ENCODE measurements at regions not wholly inside any gene's neighbourhood (a gene's known extent, or its start where the extent isn't known, plus 50 kb on each side); places are given as distances from the start of the nearest gene placed in this dataset.

DNA sequence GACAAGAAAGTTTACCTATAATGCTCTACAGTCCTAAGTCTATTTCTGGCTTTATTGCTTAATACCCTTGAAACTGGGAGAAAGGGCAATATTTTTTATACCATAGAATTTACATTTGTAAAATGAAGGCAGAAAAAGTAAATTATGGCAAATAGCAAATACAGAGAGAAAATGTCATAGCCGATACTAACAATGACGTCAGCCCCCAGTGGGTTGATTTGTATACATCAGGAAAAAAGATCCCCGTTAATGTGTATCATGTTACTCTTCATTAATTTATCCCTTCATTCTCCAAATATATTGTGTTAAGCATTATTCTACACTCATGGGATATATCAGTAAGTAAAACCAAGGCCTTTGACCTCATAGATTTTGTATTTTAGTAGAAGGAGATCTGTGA is 445.1 kb upstream of the SYT1 start:
- TF ChIP-seq, protein P1, sequence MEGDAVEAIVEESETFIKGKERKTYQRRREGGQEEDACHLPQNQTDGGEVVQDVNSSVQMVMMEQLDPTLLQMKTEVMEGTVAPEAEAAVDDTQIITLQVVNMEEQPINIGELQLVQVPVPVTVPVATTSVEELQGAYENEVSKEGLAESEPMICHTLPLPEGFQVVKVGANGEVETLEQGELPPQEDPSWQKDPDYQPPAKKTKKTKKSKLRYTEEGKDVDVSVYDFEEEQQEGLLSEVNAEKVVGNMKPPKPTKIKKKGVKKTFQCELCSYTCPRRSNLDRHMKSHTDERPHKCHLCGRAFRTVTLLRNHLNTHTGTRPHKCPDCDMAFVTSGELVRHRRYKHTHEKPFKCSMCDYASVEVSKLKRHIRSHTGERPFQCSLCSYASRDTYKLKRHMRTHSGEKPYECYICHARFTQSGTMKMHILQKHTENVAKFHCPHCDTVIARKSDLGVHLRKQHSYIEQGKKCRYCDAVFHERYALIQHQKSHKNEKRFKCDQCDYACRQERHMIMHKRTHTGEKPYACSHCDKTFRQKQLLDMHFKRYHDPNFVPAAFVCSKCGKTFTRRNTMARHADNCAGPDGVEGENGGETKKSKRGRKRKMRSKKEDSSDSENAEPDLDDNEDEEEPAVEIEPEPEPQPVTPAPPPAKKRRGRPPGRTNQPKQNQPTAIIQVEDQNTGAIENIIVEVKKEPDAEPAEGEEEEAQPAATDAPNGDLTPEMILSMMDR (conservative IDR thresholded peaks at IDR 0.05; ENCODE audit: low read length): no peak
- no peak for TF ChIP-seq EZH2phosphoT487 (IDR thresholded peaks at IDR 0.05; ENCODE audit: borderline replicate concordance)

All from Loucy (cell line).